SK-N-SH (cell line): ENCODE measurements at regions not wholly inside any gene's neighbourhood (a gene's known extent, or its start where the extent isn't known, plus 50 kb on each side); places are given as distances from the start of the nearest gene placed in this dataset.

Experiments used
- CTCF ChIA-PET: fragments of 300-600, 350-600 bp; formaldehyde crosslinking; extraction: SDS; loops from one replicate; lab custom pipeline; 2021; lab: Yijun Ruan, JAX
- POLR2A ChIA-PET: fragments of 350-600 bp; sonication (Branson Sonifier 250); formaldehyde crosslinking; extraction: SDS; loops from one replicate; lab custom pipeline; 2020; ENCODE audit warnings: antibody characterized with exemption, inconsistent platforms; lab: Yijun Ruan, JAX
- DNase-seq: peaks from one replicate; pipeline ENCODE4 v3.0.0; 2012
- H2AFZ ChIP-seq: fragments of 200-600 bp; sonication (generic); 2 replicates; pipeline ENCODE4 v1.8.1; 2016; ENCODE audit warnings: antibody characterized with exemption, mild to moderate bottlenecking, low read depth
- H3F3A ChIP-seq: fragments of 200-600 bp; sonication (generic); replicated peaks from 2 replicates; pipeline ENCODE3; 2016; ENCODE audit warnings: antibody characterized with exemption, mild to moderate bottlenecking; ENCODE audit not compliant: insufficient read depth
- H3K27ac ChIP-seq, 2 experiments: fragments of 200-500 bp in 1 of 2; fragments of 200-600 bp in 1 of 2; sonication (Bioruptor generic) in 1 of 2; sonication (generic), shearing (Covaris generic) in 1 of 2; 2 replicates each; pipeline versions ENCODE4 v1.5.1 to v1.6.1; 2014 to 2016; ENCODE audit warnings: low read depth in 2 of 2, inconsistent platforms in 1 of 2, low read length in 1 of 2, mild to moderate bottlenecking in 1 of 2, mixed read lengths in 1 of 2
- H3K27me3 ChIP-seq: fragments of 200-600 bp; sonication (generic), shearing (Covaris generic); 2 replicates; pipeline ENCODE4 v1.6.1; 2016; ENCODE audit warnings: mixed run types; ENCODE audit not compliant: insufficient read depth
- H3K36me3 ChIP-seq, 2 experiments: fragments of 200-500 bp in 1 of 2; fragments of 200-600 bp in 1 of 2; sonication (Bioruptor generic) in 1 of 2; sonication (generic) in 1 of 2; replicated peaks in 1 of 2; 2 replicates each; pipeline versions ENCODE3 to v1.5.1; 2014 to 2016; ENCODE audit warnings: low read length in 1 of 2, mild to moderate bottlenecking in 1 of 2; ENCODE audit not compliant: insufficient read depth in 2 of 2, control insufficient read depth in 1 of 2
- H3K4me1 ChIP-seq, 2 experiments: fragments of 200-500 bp in 1 of 2; fragments of 200-600 bp in 1 of 2; sonication (Bioruptor generic) in 1 of 2; sonication (generic), shearing (Covaris generic) in 1 of 2; 2 replicates each; pipeline versions ENCODE4 v1.5.1 to v1.6.1; 2014 to 2016; ENCODE audit warnings: low read depth in 1 of 2, low read length in 1 of 2, mixed run types in 1 of 2; ENCODE audit not compliant: insufficient read depth in 2 of 2, control insufficient read depth in 1 of 2
- H3K4me2 ChIP-seq: fragments of 200-600 bp; sonication (generic), shearing (Covaris generic); 2 replicates; pipeline ENCODE4 v1.6.1; 2017; ENCODE audit warnings: mixed run types
- H3K4me3 ChIP-seq, 2 experiments: fragments of 200-500 bp in 1 of 2; fragments of 200-600 bp in 1 of 2; sonication (Bioruptor generic) in 1 of 2; sonication (generic), shearing (Covaris generic) in 1 of 2; 2 replicates each; pipeline versions ENCODE4 v1.5.1 to v1.8.1; 2014 to 2016; ENCODE audit warnings: low read depth in 2 of 2, inconsistent platforms in 1 of 2, low read length in 1 of 2, mild to moderate bottlenecking in 1 of 2, mixed read lengths in 1 of 2, moderate library complexity in 1 of 2
- H3K79me2 ChIP-seq: fragments of 200-600 bp; sonication (generic); 2 replicates; pipeline ENCODE4 v1.8.1; 2017; ENCODE audit warnings: mild to moderate bottlenecking; ENCODE audit not compliant: insufficient read depth
- H3K9ac ChIP-seq: fragments of 200-600 bp; sonication (generic); 2 replicates; pipeline ENCODE4 v1.6.1; 2017; ENCODE audit warnings: mixed run types
- H3K9me2 ChIP-seq: fragments of 200-600 bp; sonication (generic); 2 replicates; pipeline ENCODE4 v1.6.1; 2017; ENCODE audit warnings: mixed run types
- H3K9me3 ChIP-seq: fragments of 200-600 bp; sonication (generic); 2 replicates; pipeline ENCODE4 v1.6.1; 2017; ENCODE audit warnings: mixed run types, mild to moderate bottlenecking, moderate library complexity
- H4K20me1 ChIP-seq: fragments of 200-600 bp; sonication (generic); 2 replicates; pipeline ENCODE4 v1.6.1; 2017; ENCODE audit warnings: mild to moderate bottlenecking, mixed run types; ENCODE audit not compliant: insufficient read depth
- CTCF ChIP-seq: fragments of 200-600 bp; sonication (generic); IDR thresholded peaks from 2 replicates; pipeline ENCODE4 v1.6.1; 2017; ENCODE audit warnings: antibody characterized with exemption, mild to moderate bottlenecking, moderate library complexity
- EP300 ChIP-seq, 2 experiments: IDR thresholded peaks; 2 replicates each; pipeline versions ENCODE4 v1.4.0 to v1.6.1; 2012; ENCODE audit warnings: borderline replicate concordance in 1 of 2, low read depth in 1 of 2, low read length in 1 of 2
- FOXJ3 ChIP-seq: sonication (generic); formaldehyde crosslinking; IDR thresholded peaks from 2 replicates; pipeline ENCODE4 v1.5.1; 2020; ENCODE audit warnings: mild to moderate bottlenecking, missing genetic modification reagents
- GATA2 ChIP-seq: sonication (generic); formaldehyde crosslinking; IDR thresholded peaks from 2 replicates; pipeline ENCODE4 v1.5.0; 2020; ENCODE audit warnings: mild to moderate bottlenecking, missing genetic modification reagents
- JUND ChIP-seq: IDR thresholded peaks from 2 replicates; pipeline ENCODE4 v1.4.0; 2012
- MAX ChIP-seq: IDR thresholded peaks from 2 replicates; pipeline ENCODE4 v1.4.0; 2012; ENCODE audit warnings: low read depth
- NRF1 ChIP-seq: IDR thresholded peaks from 2 replicates; pipeline ENCODE4 v1.6.1; 2012; ENCODE audit warnings: low read depth, mild to moderate bottlenecking, low read length
- RAD21 ChIP-seq: IDR thresholded peaks from 2 replicates; pipeline ENCODE4 v1.6.1; 2012; ENCODE audit warnings: mild to moderate bottlenecking, low read length
- REST ChIP-seq: IDR thresholded peaks from 2 replicates; pipeline ENCODE4 v1.6.1; 2012; ENCODE audit warnings: mild to moderate bottlenecking, low read depth, low read length, moderate library complexity
- RXRA ChIP-seq: IDR thresholded peaks from 2 replicates; pipeline ENCODE4 v1.4.0; 2012; ENCODE audit warnings: low read depth, mild to moderate bottlenecking, borderline replicate concordance
- TAF1 ChIP-seq: IDR thresholded peaks from 2 replicates; pipeline ENCODE4 v1.6.1; 2012; ENCODE audit warnings: low read depth, mild to moderate bottlenecking, low read length, moderate library complexity, borderline replicate concordance
- YY1 ChIP-seq: IDR thresholded peaks from 2 replicates; pipeline ENCODE4 v1.4.0; 2012; ENCODE audit warnings: low read depth, mild to moderate bottlenecking
- ZBTB33 ChIP-seq: IDR thresholded peaks from 2 replicates; pipeline ENCODE4 v1.4.0; 2012; ENCODE audit warnings: low read depth, borderline replicate concordance
- WGBS: methylation state at CpG from one replicate; pipeline ENCODE4 v1.1.6; 2017; ENCODE audit warnings: low lambda C conversion rate; 5-methylcytosine and 5-hydroxymethylcytosine counted together
- TF ChIP-seq, protein P1 (sequence below): fragments of 150-350 bp; IDR thresholded peaks from 2 replicates; pipeline ENCODE4 v1.6.1; 2016; ENCODE audit warnings: mild to moderate bottlenecking, low read depth, low read length
- TF ChIP-seq, protein P2 (sequence below): IDR thresholded peaks from 2 replicates; pipeline ENCODE4 v1.4.0; 2012; ENCODE audit warnings: low read depth, borderline replicate concordance

GRCh38 chr6:134425513-134425912 lies 107.6 kb upstream of the SGK1 start (continued):
- no peak for TF ChIP-seq ZBTB33
- TF ChIP-seq TAF1 = no peak
- TF ChIP-seq EP300 (IDR thresholded peaks at IDR 0.05; ENCODE audit: borderline replicate concordance in 1 of 2, low read depth in 1 of 2, low read length in 1 of 2) = no peak
- TF ChIP-seq, all 33 proteins: peak for 0

- H3F3A ChIP-seq = peaks cover 41% of the 10 kb centered on the region
- H3K9me3 ChIP-seq = no peaks in the 10 kb centered on the region
- H3K4me1 ChIP-seq = no peaks in the 10 kb centered on the region; a peak in 1 of 4 replicates
- H3K27me3 ChIP-seq = no peaks in the 10 kb centered on the region
- no peak overlapping the region for H3K4me3 ChIP-seq
- TF ChIP-seq RXRA (no peak), GATA2 (CRISPR knock-in tag) (no peak), FOXJ3 (CRISPR knock-in tag) (no peak), RAD21 (no peak), JUND (no peak), EP300 (IDR thresholded peaks at IDR 0.05; ENCODE audit: borderline replicate concordance in 1 of 2, low read depth in 1 of 2, low read length in 1 of 2) (no peak)
- H3K79me2 ChIP-seq = no peaks in the 10 kb centered on the region
- H2AFZ ChIP-seq = no peak overlapping the region
- ChIA-PET CTCF (no interaction called here), POLR2A (no interaction called here)
- DNase-seq = no peak
- H3K9me2 ChIP-seq = no peaks in the 10 kb centered on the region
- peak overlapping the region in 1 of 2 experiments; percentile 99; a peak in 2 of 4 replicates for H3K27ac ChIP-seq
- WGBS = 92% methylated on average over 1 of the region's 1 CpG
- H4K20me1 ChIP-seq = no peaks in the 10 kb centered on the region
- no peaks in the 10 kb centered on the region for H3K36me3 ChIP-seq
- H3K4me2 ChIP-seq = no peak overlapping the region
- H3K9ac ChIP-seq = no peak overlapping the region
These were observed 106.9 kb upstream of the SGK1 start for GRCh38 chr6:134424798-134425170.

- H3K9ac ChIP-seq = no peak overlapping the region
- H3K36me3 ChIP-seq = no peaks in the 10 kb centered on the region
- no peak for DNase-seq
- H3K27me3 ChIP-seq = no peaks in the 10 kb centered on the region
- ChIA-PET POLR2A (no interaction called here), CTCF (no interaction called here)
- 74% methylated on average over 2 of the region's 2 CpGs for WGBS
- no peaks in the 10 kb centered on the region for H3K79me2 ChIP-seq
- peaks cover 46% of the 10 kb centered on the region for H3F3A ChIP-seq
- H2AFZ ChIP-seq = no peak overlapping the region
- H3K4me1 ChIP-seq = no peaks in the 10 kb centered on the region; a peak in 1 of 4 replicates
- H3K4me3 ChIP-seq = no peak overlapping the region
- H4K20me1 ChIP-seq = no peaks in the 10 kb centered on the region
- peak overlapping the region in 1 of 2 experiments; percentile 99; a peak in 2 of 4 replicates for H3K27ac ChIP-seq
- H3K4me2 ChIP-seq = no peak overlapping the region
- no peaks in the 10 kb centered on the region for H3K9me3 ChIP-seq
- no peaks in the 10 kb centered on the region for H3K9me2 ChIP-seq
- TF ChIP-seq MAX = no peak
- TF ChIP-seq, protein P1, sequence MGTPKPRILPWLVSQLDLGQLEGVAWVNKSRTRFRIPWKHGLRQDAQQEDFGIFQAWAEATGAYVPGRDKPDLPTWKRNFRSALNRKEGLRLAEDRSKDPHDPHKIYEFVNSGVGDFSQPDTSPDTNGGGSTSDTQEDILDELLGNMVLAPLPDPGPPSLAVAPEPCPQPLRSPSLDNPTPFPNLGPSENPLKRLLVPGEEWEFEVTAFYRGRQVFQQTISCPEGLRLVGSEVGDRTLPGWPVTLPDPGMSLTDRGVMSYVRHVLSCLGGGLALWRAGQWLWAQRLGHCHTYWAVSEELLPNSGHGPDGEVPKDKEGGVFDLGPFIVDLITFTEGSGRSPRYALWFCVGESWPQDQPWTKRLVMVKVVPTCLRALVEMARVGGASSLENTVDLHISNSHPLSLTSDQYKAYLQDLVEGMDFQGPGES = no peak
- no peak for TF ChIP-seq YY1
- TF ChIP-seq REST = no peak
- TF ChIP-seq JUND = no peak
- TF ChIP-seq CTCF = no peak
- TF ChIP-seq GATA2 (CRISPR knock-in tag) = no peak
- no peak for TF ChIP-seq NRF1
- TF ChIP-seq FOXJ3 (CRISPR knock-in tag) = no peak
- TF ChIP-seq, protein P2, sequence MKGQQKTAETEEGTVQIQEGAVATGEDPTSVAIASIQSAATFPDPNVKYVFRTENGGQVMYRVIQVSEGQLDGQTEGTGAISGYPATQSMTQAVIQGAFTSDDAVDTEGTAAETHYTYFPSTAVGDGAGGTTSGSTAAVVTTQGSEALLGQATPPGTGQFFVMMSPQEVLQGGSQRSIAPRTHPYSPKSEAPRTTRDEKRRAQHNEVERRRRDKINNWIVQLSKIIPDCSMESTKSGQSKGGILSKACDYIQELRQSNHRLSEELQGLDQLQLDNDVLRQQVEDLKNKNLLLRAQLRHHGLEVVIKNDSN = no peak
These were observed 106.4 kb upstream of the SGK1 start for GRCh38 chr6:134424165-134424797.
